ENCODE measurements at regions not wholly inside any gene's neighbourhood (a gene's known extent, or its start where the extent isn't known, plus 50 kb on each side); places are given as distances from the start of the nearest gene placed in this dataset.

GRCh38 chr10:43012578-43012977, 64.3 kb upstream of the RET start:
- no peak for DNase-seq

- no peak for DNase-seq
Observed at GRCh38 chr10:43013065-43013464, 63.8 kb upstream of the RET start.

GRCh38 chr10:43024524-43024923, 52.3 kb upstream of the RET start:
- DNase-seq: no peak

DNA sequence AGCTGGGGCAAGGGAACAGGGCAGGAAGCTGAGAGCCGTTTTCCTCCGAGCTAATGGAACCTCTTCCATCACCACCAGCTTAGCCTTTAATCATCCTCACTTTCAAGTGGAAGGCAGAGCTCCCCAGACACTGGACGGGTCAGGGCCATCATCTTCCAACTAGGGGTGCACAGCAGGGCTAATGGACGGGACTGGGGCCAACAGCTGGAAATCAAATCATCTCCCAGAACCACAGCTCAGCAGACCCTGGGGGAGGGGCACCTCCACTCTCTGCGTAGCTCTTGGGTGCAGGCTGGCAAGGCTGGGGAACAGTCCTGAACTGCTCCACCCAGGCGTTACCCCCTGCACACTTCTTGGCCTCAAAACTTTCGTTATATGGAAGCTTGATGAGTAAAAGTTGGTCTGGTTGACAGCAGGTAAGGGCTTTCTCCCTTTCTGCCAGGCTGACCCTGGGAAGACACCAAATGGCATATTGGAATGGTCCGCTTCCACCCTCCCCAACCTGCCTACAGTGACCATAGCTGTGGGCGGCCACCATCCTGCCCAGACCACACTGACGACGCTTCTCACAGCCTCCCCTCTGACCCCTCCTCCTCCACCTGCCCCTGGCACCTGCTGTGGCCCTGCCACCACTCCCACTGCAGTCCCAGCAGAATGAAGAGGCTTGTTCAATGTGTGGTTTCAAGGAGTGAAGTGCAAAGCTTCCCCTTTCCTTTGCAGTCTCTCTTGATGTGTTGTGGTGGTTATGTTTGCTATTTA, 51.7 kb upstream of the RET start:
- DNase-seq: no peak

GRCh38 chr10:43026039-43026973, 50.6 kb upstream of the RET start:
- DNase-seq: no peak
